Transverse colon (tissue), 4 donors: ENCODE measurements at regions not wholly inside any gene's neighbourhood (a gene's known extent, or its start where the extent isn't known, plus 50 kb on each side); places are given as distances from the start of the nearest gene placed in this dataset.
"Not testable (repeated sequence)": the region's sequence is repeated elsewhere in the genome, so short reads cannot be mapped to it uniquely, and the experiment has no call there.

ENCODE experiments used
- DNase-seq: peaks from one replicate; pipeline ENCODE4 v3.0.0-alpha.2; 2019
- H3K27ac ChIP-seq, 4 donors: fragments of 200-600 bp; sonication (generic); 2 replicates each; pipeline ENCODE4 v1.5.1; 2016 to 2018; ENCODE audit warnings: inconsistent platforms in 4 of 4
- H3K27me3 ChIP-seq: fragments of 200-600 bp; sonication (generic); 2 replicates; pipeline ENCODE4 v1.5.1; 2017; ENCODE audit warnings: inconsistent platforms
- H3K36me3 ChIP-seq, 4 donors: fragments of 200-600 bp; sonication (generic); 2 replicates each; pipeline ENCODE4 v1.5.1; 2017 to 2019; ENCODE audit warnings: inconsistent platforms in 4 of 4
- H3K4me1 ChIP-seq, 4 donors: fragments of 200-600 bp; sonication (generic); 2 replicates each; pipeline ENCODE4 v1.5.1; 2017 to 2020; ENCODE audit warnings: inconsistent platforms in 4 of 4
- H3K4me3 ChIP-seq, 4 donors: fragments of 200-600 bp; sonication (generic); 1 replicate in 1 of 4; 2 replicates in 3 of 4; pipeline versions ENCODE4 v1.5.1 to v1.6.1; 2017 to 2019; ENCODE audit warnings: inconsistent platforms in 4 of 4
- H3K9me3 ChIP-seq, 2 donors: fragments of 200-600 bp; sonication (generic); 2 replicates each; pipeline ENCODE4 v1.5.1; 2017 to 2019; ENCODE audit warnings: inconsistent platforms in 2 of 2
- EP300 ChIP-seq: sonication (generic); formaldehyde crosslinking; IDR thresholded peaks from one replicate; pipeline ENCODE4 v1.6.1; 2017; ENCODE audit warnings: antibody characterized with exemption, low read depth
- POLR2A ChIP-seq: fragments of 450-650 bp; IDR thresholded peaks from one replicate; pipeline ENCODE4 v1.6.1; 2016; ENCODE audit warnings: antibody characterized with exemption, mild to moderate bottlenecking, moderate library complexity
- POLR2AphosphoS5 ChIP-seq, 3 donors: sonication (generic); formaldehyde crosslinking; IDR thresholded peaks; one replicate each; pipeline ENCODE4 v1.6.1; 2016; ENCODE audit warnings: antibody characterized with exemption in 3 of 3
- WGBS, 2 donors: methylation state at CpG; one replicate each; pipeline ENCODE4 v1.1.5; 2018; ENCODE audit warnings: low coverage in 1 of 2; 5-methylcytosine and 5-hydroxymethylcytosine counted together
- in situ Hi-C, 4 donors: fragments of 200-750 bp; cut with MboI; loops; one replicate each; pipeline versions ENCODE4 v1.15.0 to v1.15.1; 2017; ENCODE audit warnings: low sequenced_read_pairs in 3 of 4, low pct_ligation_motif_present in 1 of 4, low pct_unique_long_range_greater_than_20kb in 1 of 4
- intact Hi-C: fragments of 100-400 bp; cut with DNase I; formaldehyde crosslinking; loops from one replicate; pipeline ENCODE4 v1.15.1; 2023; ENCODE audit warnings: low total_unique reads
- TF ChIP-seq, protein P1 (sequence below), 5 experiments: fragments of 200-600 bp in 3 of 5; fragments of 450-650 bp in 2 of 5; sonication (generic) in 3 of 5; IDR thresholded peaks; 1 replicate in 2 of 5; 2 replicates in 3 of 5; pipeline ENCODE4 v1.5.1; 2016 to 2017; ENCODE audit warnings: antibody characterized with exemption in 5 of 5, inconsistent platforms in 3 of 5, mild to moderate bottlenecking in 2 of 5, moderate library complexity in 1 of 5

DNA sequence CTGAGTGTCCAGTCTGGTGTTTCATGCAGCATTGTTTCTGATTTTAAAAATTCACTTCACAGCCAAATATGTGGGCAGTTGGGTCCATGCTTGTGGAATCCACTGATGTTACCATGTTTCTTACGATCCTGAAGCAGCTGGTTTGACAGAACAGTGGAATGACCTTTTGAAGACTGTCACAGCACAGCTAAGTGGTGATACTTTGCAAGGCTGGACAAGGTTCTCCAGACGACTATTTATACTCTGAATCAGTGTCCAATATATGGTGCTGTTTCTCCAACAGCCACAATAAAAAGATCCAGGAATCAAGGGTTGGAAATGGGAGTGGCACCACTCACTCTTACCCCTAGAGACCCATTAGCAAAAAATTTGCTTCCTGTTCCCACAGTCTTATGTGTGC, 577.4 kb upstream of the RAB6C start:
- Histone ChIP-seq H3K9me3 (no peaks in the 10 kb centered on the region), H3K27me3 (no peaks in the 10 kb centered on the region), H3K4me3 (no peak overlapping the region), H3K36me3 (no peaks in the 10 kb centered on the region), H3K4me1 (no peaks in the 10 kb centered on the region), H3K27ac (no peak overlapping the region)
- in situ Hi-C loops, result no loop called here
- no peak for DNase-seq
- intact Hi-C loops, result no loop called here
- TF ChIP-seq, protein P1, sequence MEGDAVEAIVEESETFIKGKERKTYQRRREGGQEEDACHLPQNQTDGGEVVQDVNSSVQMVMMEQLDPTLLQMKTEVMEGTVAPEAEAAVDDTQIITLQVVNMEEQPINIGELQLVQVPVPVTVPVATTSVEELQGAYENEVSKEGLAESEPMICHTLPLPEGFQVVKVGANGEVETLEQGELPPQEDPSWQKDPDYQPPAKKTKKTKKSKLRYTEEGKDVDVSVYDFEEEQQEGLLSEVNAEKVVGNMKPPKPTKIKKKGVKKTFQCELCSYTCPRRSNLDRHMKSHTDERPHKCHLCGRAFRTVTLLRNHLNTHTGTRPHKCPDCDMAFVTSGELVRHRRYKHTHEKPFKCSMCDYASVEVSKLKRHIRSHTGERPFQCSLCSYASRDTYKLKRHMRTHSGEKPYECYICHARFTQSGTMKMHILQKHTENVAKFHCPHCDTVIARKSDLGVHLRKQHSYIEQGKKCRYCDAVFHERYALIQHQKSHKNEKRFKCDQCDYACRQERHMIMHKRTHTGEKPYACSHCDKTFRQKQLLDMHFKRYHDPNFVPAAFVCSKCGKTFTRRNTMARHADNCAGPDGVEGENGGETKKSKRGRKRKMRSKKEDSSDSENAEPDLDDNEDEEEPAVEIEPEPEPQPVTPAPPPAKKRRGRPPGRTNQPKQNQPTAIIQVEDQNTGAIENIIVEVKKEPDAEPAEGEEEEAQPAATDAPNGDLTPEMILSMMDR (IDR thresholded peaks at IDR 0.05), result no peak
- no peak for TF ChIP-seq EP300
- TF ChIP-seq POLR2AphosphoS5 (IDR thresholded peaks at IDR 0.05), result no peak
- TF ChIP-seq POLR2A, result no peak
- 57% methylated on average over 2 of the region's 2 CpGs; no CpG with 5 or more reads in 1 of the 2 donors for WGBS, 2 donors

DNA sequence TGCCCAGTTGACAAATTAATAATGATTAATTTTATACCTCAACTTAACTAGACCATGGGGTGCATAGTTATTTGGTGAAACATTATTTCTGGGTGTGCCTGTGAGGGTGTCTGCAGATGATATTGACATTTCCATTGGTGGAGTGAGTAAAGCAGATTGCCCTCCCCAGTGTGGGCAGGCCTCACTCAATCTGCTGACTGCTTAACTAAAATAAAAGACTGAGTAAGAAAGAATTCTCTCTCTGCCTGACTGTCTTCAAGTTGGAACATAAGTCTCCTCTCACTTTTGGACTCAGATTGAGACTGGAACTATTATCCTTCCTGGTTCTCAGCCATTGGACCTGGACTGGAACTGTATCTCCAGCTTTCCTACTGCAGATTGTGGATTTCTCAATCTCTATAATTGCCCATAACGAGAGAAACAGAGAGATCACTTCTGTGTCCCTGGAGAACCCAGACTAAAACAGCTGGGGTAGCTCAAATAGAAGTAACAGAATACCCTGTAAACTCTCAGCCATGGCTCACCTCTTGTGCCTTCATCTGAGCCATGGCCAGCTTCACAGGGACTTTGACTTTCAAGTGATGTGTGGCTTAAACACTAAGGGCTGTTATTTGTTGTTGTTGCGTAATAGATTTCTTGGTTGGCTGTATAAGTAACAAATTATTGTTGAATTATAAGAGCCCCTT, 575.3 kb upstream of the RAB6C start:
- Histone ChIP-seq H3K27ac (no peak overlapping the region), H3K36me3 (no peaks in the 10 kb centered on the region), H3K27me3 (no peaks in the 10 kb centered on the region), H3K4me3 (no peak overlapping the region), H3K4me1 (no peaks in the 10 kb centered on the region), H3K9me3 (no peaks in the 10 kb centered on the region)
- in situ Hi-C loops (no loop called here), intact Hi-C loops (no loop called here)
- WGBS, 2 donors, result 52 to 75% methylated on average over 2 of the region's 2 CpGs
- no peak for TF ChIP-seq POLR2A
- TF ChIP-seq, protein P1 (IDR thresholded peaks at IDR 0.05), result no peak
- TF ChIP-seq POLR2AphosphoS5 (IDR thresholded peaks at IDR 0.05), result no peak
- TF ChIP-seq EP300, result no peak
- no peak for DNase-seq

DNA sequence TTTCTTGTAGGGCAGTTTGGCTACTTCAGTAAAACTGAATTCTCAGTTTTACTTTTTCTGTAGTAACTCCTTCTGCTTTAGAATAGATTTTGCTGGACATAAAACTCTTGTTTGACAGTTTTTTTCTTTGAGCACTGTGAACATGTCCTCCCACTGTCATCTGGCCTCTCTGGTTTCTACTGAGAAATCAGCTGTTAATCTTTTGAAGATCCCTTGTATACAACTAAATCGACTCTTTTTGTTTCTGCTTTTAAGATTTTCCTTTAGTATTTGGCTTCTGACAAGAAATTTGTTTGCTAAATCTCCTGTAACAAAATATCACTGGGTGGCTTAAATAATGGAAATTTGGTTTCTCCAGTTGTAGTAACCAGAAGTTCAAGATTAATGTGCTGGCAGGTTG, 570.9 kb upstream of the RAB6C start:
- 73 to 89% methylated on average over 1 of the region's 1 CpG for WGBS, 2 donors
- TF ChIP-seq, protein P1 (IDR thresholded peaks at IDR 0.05), result no peak
- no peak for TF ChIP-seq POLR2A
- no peak for TF ChIP-seq POLR2AphosphoS5 (IDR thresholded peaks at IDR 0.05)
- no peak for DNase-seq
- in situ Hi-C loops (no loop called here), intact Hi-C loops (no loop called here)
- H3K27me3 ChIP-seq, result no peaks in the 10 kb centered on the region
- no peaks in the 10 kb centered on the region for H3K9me3 ChIP-seq
- no peak overlapping the region for H3K27ac ChIP-seq
- no peaks in the 10 kb centered on the region for H3K4me1 ChIP-seq
- H3K4me3 ChIP-seq, result no peak overlapping the region
- no peaks in the 10 kb centered on the region for H3K36me3 ChIP-seq

DNA sequence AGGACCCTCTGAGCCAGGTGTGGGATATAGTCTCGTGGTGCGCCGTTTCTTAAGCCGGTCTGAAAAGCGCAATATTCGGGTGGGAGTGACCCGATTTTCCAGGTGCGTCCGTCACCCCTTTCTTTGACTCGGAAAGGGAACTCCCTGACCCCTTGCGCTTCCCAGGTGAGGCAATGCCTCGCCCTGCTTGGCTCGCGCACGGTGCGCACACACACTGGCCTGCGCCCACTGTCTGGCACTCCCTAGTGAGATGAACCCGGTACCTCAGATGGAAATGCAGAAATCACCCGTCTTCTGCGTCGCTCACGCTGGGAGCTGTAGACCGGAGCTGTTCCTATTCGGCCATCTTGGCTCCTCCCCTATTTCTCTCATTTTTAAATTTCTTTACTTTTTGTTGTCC, 562.4 kb upstream of the RAB6C start:
- H3K4me1 ChIP-seq, intact Hi-C loops: not testable (repeated sequence)

DNA sequence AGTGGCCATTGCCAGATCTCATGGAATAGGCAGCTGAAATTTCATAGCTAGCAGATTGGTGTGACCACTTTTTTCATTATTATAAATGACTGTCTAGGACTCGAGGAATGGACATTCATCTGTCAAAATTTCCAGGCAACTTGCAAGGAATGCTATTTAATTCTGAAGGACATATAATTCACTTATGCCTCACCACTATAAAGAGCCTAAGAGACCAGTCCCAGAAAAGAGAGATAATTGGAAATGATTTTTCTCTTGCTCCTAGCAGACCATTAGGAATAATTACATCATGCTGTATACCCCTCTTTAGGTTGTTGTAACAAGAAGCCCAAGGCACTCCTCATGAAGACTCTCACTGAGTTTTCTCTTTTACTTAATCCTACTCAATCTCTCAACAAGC, 557.4 kb upstream of the RAB6C start:
- no peak for DNase-seq
- Histone ChIP-seq H3K4me1 (no peaks in the 10 kb centered on the region), H3K4me3 (no peak overlapping the region), H3K27me3 (no peaks in the 10 kb centered on the region), H3K27ac (no peak overlapping the region), H3K9me3 (no peaks in the 10 kb centered on the region), H3K36me3 (no peaks in the 10 kb centered on the region)
- intact Hi-C loops, result no loop called here
- in situ Hi-C loops, result no loop called here
- WGBS, 2 donors, result 60 to 67% methylated on average over 1 of the region's 1 CpG
- TF ChIP-seq POLR2A (no peak), EP300 (no peak), POLR2AphosphoS5 (IDR thresholded peaks at IDR 0.05) (no peak)
- TF ChIP-seq, protein P1 (IDR thresholded peaks at IDR 0.05), result no peak

More for the DNA sequence above, 562.4 kb upstream of the RAB6C start:
- 92 to 99% methylated on average over 6 to 7 of the region's 24 CpGs for WGBS, 2 donors
- in situ Hi-C loops, H3K36me3 ChIP-seq, H3K27ac ChIP-seq, H3K27me3 ChIP-seq, H3K9me3 ChIP-seq, DNase-seq, H3K4me3 ChIP-seq: not testable (repeated sequence)
